Liver (tissue), 8 donors: ENCODE measurements at regions not wholly inside any gene's neighbourhood (a gene's known extent, or its start where the extent isn't known, plus 50 kb on each side); places are given as distances from the start of the nearest gene placed in this dataset.

Experiments used
- DNase-seq: peaks from one replicate; pipeline ENCODE4 v3.0.0-alpha.2; 2017; ENCODE audit warnings: low spot score
- H3K27ac ChIP-seq, 2 donors: one replicate each; pipeline ENCODE4 v1.7.0; 2013; ENCODE audit warnings: inconsistent platforms in 2 of 2, low read length in 2 of 2, control low read depth in 1 of 2, low read depth in 1 of 2, mild to moderate bottlenecking in 1 of 2
- H3K27me3 ChIP-seq, 4 donors: one replicate each; pipeline versions ENCODE4 v1.6.1 to v1.7.0; 2013; ENCODE audit warnings: low read length in 3 of 4, inconsistent platforms in 1 of 4, mild to moderate bottlenecking in 1 of 4, moderate library complexity in 1 of 4; ENCODE audit not compliant: control insufficient read depth in 4 of 4, insufficient read depth in 4 of 4
- H3K36me3 ChIP-seq, 4 donors: one replicate each; pipeline versions ENCODE4 v1.6.1 to v1.7.0; 2013; ENCODE audit warnings: low read length in 3 of 4, mild to moderate bottlenecking in 3 of 4, low read depth in 1 of 4, moderate library complexity in 1 of 4; ENCODE audit not compliant: control insufficient read depth in 4 of 4, insufficient read depth in 3 of 4
- H3K4me1 ChIP-seq, 4 donors: one replicate each; pipeline versions ENCODE4 v1.6.1 to v1.7.0; 2013; ENCODE audit warnings: low read length in 3 of 4, mild to moderate bottlenecking in 3 of 4, moderate library complexity in 1 of 4; ENCODE audit not compliant: control insufficient read depth in 4 of 4, insufficient read depth in 4 of 4
- H3K4me3 ChIP-seq, 3 donors: one replicate each; pipeline versions ENCODE4 v1.6.1 to v1.7.0; 2013; ENCODE audit warnings: low read length in 3 of 3, control low read depth in 1 of 3, low read depth in 1 of 3, mild to moderate bottlenecking in 1 of 3
- H3K9ac ChIP-seq, 2 donors: one replicate each; pipeline ENCODE4 v1.7.0; 2013; ENCODE audit warnings: low read length in 2 of 2, mild to moderate bottlenecking in 2 of 2, moderate library complexity in 2 of 2, control low read depth in 1 of 2, low read depth in 1 of 2
- H3K9me3 ChIP-seq, 4 donors: one replicate each; pipeline versions ENCODE4 v1.6.1 to v1.7.0; 2013; ENCODE audit warnings: low read length in 3 of 4; ENCODE audit not compliant: control insufficient read depth in 4 of 4
- EGR1 ChIP-seq, 2 donors: IDR thresholded peaks; 2 replicates each; pipeline ENCODE4 v1.6.1; 2016 to 2018; ENCODE audit warnings: antibody characterized with exemption in 2 of 2, low read depth in 2 of 2
- FOXA1 ChIP-seq: IDR thresholded peaks from 2 replicates; pipeline ENCODE4 v1.6.1; 2016; ENCODE audit warnings: antibody characterized with exemption
- FOXA2 ChIP-seq: IDR thresholded peaks from 2 replicates; pipeline ENCODE4 v1.6.1; 2016; ENCODE audit warnings: antibody characterized with exemption
- GABPA ChIP-seq, 2 donors: IDR thresholded peaks in 1 of 2; conservative IDR thresholded peaks in 1 of 2; 2 replicates each; pipeline ENCODE4 v1.6.1; 2016; ENCODE audit warnings: antibody characterized with exemption in 2 of 2, mild to moderate bottlenecking in 1 of 2, moderate library complexity in 1 of 2
- HNF4A ChIP-seq, 2 donors: conservative IDR thresholded peaks; 2 replicates each; pipeline ENCODE4 v1.6.1; 2016; ENCODE audit warnings: antibody characterized with exemption in 2 of 2, mild to moderate bottlenecking in 2 of 2
- HNF4G ChIP-seq: IDR thresholded peaks from 2 replicates; pipeline ENCODE4 v1.6.1; 2016; ENCODE audit warnings: antibody characterized with exemption
- JUND ChIP-seq, 2 donors: IDR thresholded peaks; 2 replicates each; pipeline ENCODE4 v1.6.1; 2016; ENCODE audit warnings: antibody characterized with exemption in 2 of 2
- NR2F2 ChIP-seq: IDR thresholded peaks from 2 replicates; pipeline ENCODE4 v1.6.1; 2016; ENCODE audit warnings: antibody characterized with exemption
- RXRA ChIP-seq, 2 donors: IDR thresholded peaks; 2 replicates each; pipeline ENCODE4 v1.6.1; 2017 to 2018; ENCODE audit warnings: antibody characterized with exemption in 2 of 2, mild to moderate bottlenecking in 1 of 2
- TAF1 ChIP-seq: conservative IDR thresholded peaks from 2 replicates; pipeline ENCODE4 v1.6.1; 2016; ENCODE audit warnings: antibody characterized with exemption, mild to moderate bottlenecking
- ZBTB33 ChIP-seq: IDR thresholded peaks from 2 replicates; pipeline ENCODE4 v1.6.1; 2016; ENCODE audit warnings: antibody characterized with exemption
- WGBS: extraction: QIAGEN DNeasy Blood & Tissue Kit; methylation state at CpG from one replicate; pipeline ENCODE4 v1.1.7; 2013; 5-methylcytosine and 5-hydroxymethylcytosine counted together
- TF ChIP-seq, protein P1 (sequence below): IDR thresholded peaks from 2 replicates; pipeline ENCODE4 v1.6.1; 2016; ENCODE audit warnings: antibody characterized with exemption
- TF ChIP-seq, protein P2 (sequence below): IDR thresholded peaks from 2 replicates; pipeline ENCODE4 v1.6.1; 2016; ENCODE audit warnings: antibody characterized with exemption
- TF ChIP-seq, protein P3 (sequence below): fragments of 150-350 bp; IDR thresholded peaks from 2 replicates; pipeline ENCODE4 v1.5.1; 2017; ENCODE audit warnings: improper control_type of control experiment, low read depth, low read length; ENCODE audit not compliant: missing input control
- TF ChIP-seq, protein P4 (sequence below): IDR thresholded peaks from 2 replicates; pipeline ENCODE4 v1.6.1; 2016; ENCODE audit warnings: antibody characterized with exemption, mild to moderate bottlenecking
- donor health status: healthy.
- donor health status: healthy.
- donor health status: healthy.
- donor health status: healthy.
- donor health status: healthy.

DNA sequence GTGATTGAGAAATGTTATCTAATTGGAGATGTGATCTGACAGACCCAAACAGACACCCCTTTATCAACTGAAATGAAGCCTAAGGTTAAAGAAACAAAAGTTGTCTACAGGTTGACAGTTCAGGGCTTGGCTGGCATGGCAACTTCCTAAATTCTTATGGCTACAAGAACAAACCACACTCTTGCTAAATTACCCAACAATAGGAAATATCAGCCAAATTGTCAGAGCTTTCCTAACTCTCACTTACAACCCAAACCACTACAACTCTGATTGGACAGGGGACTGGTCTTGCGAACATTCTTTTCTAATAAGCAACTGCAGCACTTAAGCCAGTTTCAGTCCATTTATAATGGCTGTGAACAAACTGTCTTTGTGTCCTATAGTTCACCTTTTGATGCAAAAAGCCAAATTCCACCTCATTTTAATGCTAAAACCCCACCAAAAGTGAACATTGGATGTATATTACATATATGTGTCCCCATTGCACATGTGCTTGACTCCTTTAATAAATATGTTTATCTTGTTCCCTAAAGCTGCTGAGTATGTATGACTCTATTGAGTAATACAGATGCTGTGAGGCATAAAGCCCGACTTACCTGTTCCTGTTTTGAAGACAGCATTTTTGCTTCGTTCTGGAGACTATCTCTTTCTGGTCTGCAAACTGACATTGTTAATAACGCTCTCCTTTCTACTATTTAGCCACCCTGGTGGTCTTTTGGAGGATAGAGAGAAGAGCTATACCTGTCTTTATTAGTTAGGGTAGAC, 101.3 kb upstream of the HMCN1 start:
- no peak overlapping the region for H3K9ac ChIP-seq
- no peaks in the 10 kb centered on the region for H3K9me3 ChIP-seq
- no peaks in the 10 kb centered on the region for H3K27me3 ChIP-seq
- 83% methylated on average over 4 of the region's 4 CpGs for WGBS
- DNase-seq: no peak
- no peaks in the 10 kb centered on the region for H3K4me1 ChIP-seq
- no peak overlapping the region for H3K27ac ChIP-seq
- H3K4me3 ChIP-seq: no peak overlapping the region
- H3K36me3 ChIP-seq: no peaks in the 10 kb centered on the region
- no peak for TF ChIP-seq FOXA2

DNA sequence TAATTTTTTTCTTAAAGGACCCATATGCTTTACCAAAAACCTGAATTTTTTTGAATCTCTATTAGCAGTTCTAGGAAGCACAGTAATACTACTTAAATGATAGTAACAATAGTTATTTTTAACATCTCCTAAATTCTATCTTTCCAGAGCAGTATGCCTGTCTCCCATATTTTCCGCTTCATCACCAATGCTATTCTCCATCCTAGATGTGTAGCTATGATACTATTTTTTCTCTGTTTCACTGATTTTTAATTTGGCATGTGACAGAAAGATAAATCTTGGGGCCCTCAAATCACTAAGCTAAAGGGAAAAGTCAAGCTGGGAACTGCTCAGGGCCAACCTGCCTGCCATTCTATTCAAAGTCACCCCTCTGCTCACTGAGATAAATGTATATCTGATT, 102.3 kb upstream of the HMCN1 start:
- Histone ChIP-seq H3K27me3 (no peaks in the 10 kb centered on the region), H3K27ac (no peak overlapping the region), H3K36me3 (no peaks in the 10 kb centered on the region), H3K9ac (no peak overlapping the region), H3K4me3 (no peak overlapping the region), H3K4me1 (no peaks in the 10 kb centered on the region), H3K9me3 (no peaks in the 10 kb centered on the region)
- TF ChIP-seq HNF4G: no peak
- TF ChIP-seq RXRA (IDR thresholded peaks at IDR 0.05): no peak
- TF ChIP-seq TAF1: no peak
- no peak for TF ChIP-seq HNF4A (conservative IDR thresholded peaks at IDR 0.05)
- TF ChIP-seq FOXA2: no peak
- TF ChIP-seq EGR1 (IDR thresholded peaks at IDR 0.05; ENCODE audit: low read depth in 2 of 2): no peak
- TF ChIP-seq FOXA1: no peak
- TF ChIP-seq, protein P1, sequence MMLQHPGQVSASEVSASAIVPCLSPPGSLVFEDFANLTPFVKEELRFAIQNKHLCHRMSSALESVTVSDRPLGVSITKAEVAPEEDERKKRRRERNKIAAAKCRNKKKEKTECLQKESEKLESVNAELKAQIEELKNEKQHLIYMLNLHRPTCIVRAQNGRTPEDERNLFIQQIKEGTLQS: no peak
- no peak for TF ChIP-seq JUND (IDR thresholded peaks at IDR 0.05)
- no peak for TF ChIP-seq ZBTB33
- TF ChIP-seq, protein P2, sequence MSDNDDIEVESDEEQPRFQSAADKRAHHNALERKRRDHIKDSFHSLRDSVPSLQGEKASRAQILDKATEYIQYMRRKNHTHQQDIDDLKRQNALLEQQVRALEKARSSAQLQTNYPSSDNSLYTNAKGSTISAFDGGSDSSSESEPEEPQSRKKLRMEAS: no peak
- TF ChIP-seq, protein P3, sequence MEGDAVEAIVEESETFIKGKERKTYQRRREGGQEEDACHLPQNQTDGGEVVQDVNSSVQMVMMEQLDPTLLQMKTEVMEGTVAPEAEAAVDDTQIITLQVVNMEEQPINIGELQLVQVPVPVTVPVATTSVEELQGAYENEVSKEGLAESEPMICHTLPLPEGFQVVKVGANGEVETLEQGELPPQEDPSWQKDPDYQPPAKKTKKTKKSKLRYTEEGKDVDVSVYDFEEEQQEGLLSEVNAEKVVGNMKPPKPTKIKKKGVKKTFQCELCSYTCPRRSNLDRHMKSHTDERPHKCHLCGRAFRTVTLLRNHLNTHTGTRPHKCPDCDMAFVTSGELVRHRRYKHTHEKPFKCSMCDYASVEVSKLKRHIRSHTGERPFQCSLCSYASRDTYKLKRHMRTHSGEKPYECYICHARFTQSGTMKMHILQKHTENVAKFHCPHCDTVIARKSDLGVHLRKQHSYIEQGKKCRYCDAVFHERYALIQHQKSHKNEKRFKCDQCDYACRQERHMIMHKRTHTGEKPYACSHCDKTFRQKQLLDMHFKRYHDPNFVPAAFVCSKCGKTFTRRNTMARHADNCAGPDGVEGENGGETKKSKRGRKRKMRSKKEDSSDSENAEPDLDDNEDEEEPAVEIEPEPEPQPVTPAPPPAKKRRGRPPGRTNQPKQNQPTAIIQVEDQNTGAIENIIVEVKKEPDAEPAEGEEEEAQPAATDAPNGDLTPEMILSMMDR: no peak
- TF ChIP-seq, protein P4, sequence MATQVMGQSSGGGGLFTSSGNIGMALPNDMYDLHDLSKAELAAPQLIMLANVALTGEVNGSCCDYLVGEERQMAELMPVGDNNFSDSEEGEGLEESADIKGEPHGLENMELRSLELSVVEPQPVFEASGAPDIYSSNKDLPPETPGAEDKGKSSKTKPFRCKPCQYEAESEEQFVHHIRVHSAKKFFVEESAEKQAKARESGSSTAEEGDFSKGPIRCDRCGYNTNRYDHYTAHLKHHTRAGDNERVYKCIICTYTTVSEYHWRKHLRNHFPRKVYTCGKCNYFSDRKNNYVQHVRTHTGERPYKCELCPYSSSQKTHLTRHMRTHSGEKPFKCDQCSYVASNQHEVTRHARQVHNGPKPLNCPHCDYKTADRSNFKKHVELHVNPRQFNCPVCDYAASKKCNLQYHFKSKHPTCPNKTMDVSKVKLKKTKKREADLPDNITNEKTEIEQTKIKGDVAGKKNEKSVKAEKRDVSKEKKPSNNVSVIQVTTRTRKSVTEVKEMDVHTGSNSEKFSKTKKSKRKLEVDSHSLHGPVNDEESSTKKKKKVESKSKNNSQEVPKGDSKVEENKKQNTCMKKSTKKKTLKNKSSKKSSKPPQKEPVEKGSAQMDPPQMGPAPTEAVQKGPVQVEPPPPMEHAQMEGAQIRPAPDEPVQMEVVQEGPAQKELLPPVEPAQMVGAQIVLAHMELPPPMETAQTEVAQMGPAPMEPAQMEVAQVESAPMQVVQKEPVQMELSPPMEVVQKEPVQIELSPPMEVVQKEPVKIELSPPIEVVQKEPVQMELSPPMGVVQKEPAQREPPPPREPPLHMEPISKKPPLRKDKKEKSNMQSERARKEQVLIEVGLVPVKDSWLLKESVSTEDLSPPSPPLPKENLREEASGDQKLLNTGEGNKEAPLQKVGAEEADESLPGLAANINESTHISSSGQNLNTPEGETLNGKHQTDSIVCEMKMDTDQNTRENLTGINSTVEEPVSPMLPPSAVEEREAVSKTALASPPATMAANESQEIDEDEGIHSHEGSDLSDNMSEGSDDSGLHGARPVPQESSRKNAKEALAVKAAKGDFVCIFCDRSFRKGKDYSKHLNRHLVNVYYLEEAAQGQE: no peak
- TF ChIP-seq NR2F2: no peak
- TF ChIP-seq GABPA (IDR thresholded peaks at IDR 0.05 in 1 of 2, conservative IDR thresholded peaks at IDR 0.05 in 1 of 2): no peak
- DNase-seq: no peak
- WGBS: 100% methylated on average over 1 of the region's 1 CpG
